Neural progenitor cell (in vitro differentiated cells): ENCODE measurements at regions not wholly inside any gene's neighbourhood (a gene's known extent, or its start where the extent isn't known, plus 50 kb on each side); places are given as distances from the start of the nearest gene placed in this dataset.

Experiments
- DNase-seq: peaks from one replicate; pipeline ENCODE4 v3.0.0-alpha.2; 2016; ENCODE audit warnings: low spot score
- H2AFZ ChIP-seq: fragments of 200-600 bp; sonication (generic); replicated peaks from 2 replicates; pipeline ENCODE4 v1.6.1; 2016; ENCODE audit warnings: antibody characterized with exemption
- H3F3A ChIP-seq: fragments of 200-600 bp; sonication (generic); 2 replicates; pipeline ENCODE4 v1.6.1; 2016; ENCODE audit warnings: antibody characterized with exemption, low read depth
- H3K27ac ChIP-seq: fragments of 200-600 bp; sonication (generic); 2 replicates; pipeline ENCODE4 v1.5.1; 2016; ENCODE audit warnings: mild to moderate bottlenecking
- H3K27me3 ChIP-seq: fragments of 200-600 bp; sonication (generic); 2 replicates; pipeline ENCODE4 v1.6.1; 2016; ENCODE audit warnings: mild to moderate bottlenecking, moderate library complexity
- H3K36me3 ChIP-seq: fragments of 200-600 bp; sonication (generic); 2 replicates; pipeline ENCODE4 v1.5.1; 2016
- H3K4me1 ChIP-seq: fragments of 200-600 bp; sonication (generic); 2 replicates; pipeline ENCODE4 v1.6.1; 2016; ENCODE audit warnings: mixed run types
- H3K4me2 ChIP-seq: fragments of 200-600 bp; sonication (generic); 2 replicates; pipeline ENCODE4 v1.6.1; 2016
- H3K4me3 ChIP-seq: fragments of 200-600 bp; sonication (generic); 2 replicates; pipeline ENCODE4 v1.5.1; 2016
- H3K79me2 ChIP-seq: fragments of 200-600 bp; sonication (generic); 2 replicates; pipeline ENCODE4 v1.6.1; 2016; ENCODE audit warnings: low read depth
- H3K9ac ChIP-seq: fragments of 200-600 bp; sonication (generic); 2 replicates; pipeline ENCODE4 v1.6.1; 2016
- H3K9me3 ChIP-seq: fragments of 200-600 bp; sonication (generic); 2 replicates; pipeline ENCODE4 v1.5.1; 2016; ENCODE audit warnings: low read depth
- H4K20me1 ChIP-seq: fragments of 200-600 bp; sonication (generic); 2 replicates; pipeline ENCODE4 v1.6.1; 2016; ENCODE audit warnings: low read depth
- H3K27ac Mint-ChIP-seq: 3 replicates; pipeline ENCODE4 v1.8.0; 2021; ENCODE audit warnings: mixed read lengths
- H3K27me3 Mint-ChIP-seq: 2 replicates; pipeline ENCODE4 v1.8.0; 2022; ENCODE audit warnings: low read depth, mild to moderate bottlenecking, inconsistent platforms, moderate library complexity, mixed read lengths; ENCODE audit not compliant: insufficient read depth
- H3K36me3 Mint-ChIP-seq: 3 replicates; pipeline ENCODE4 v1.8.0; 2021; ENCODE audit warnings: mixed read lengths
- H3K4me1 Mint-ChIP-seq: 3 replicates; pipeline ENCODE4 v1.8.0; 2021; ENCODE audit warnings: mixed read lengths
- H3K4me3 Mint-ChIP-seq: 3 replicates; pipeline ENCODE4 v1.8.0; 2021; ENCODE audit warnings: mild to moderate bottlenecking, moderate library complexity, mixed read lengths
- H3K9me3 Mint-ChIP-seq: 3 replicates; pipeline ENCODE4 v1.8.0; 2020; ENCODE audit warnings: mixed read lengths
- CTCF ChIP-seq: fragments of 200-600 bp; sonication (generic); IDR thresholded peaks from 2 replicates; pipeline ENCODE4 v1.5.1; 2017; ENCODE audit warnings: antibody characterized with exemption, mild to moderate bottlenecking
- EZH2 ChIP-seq: fragments of 200-600 bp; sonication (generic); IDR thresholded peaks from 2 replicates; pipeline ENCODE4 v1.6.1; 2017; ENCODE audit warnings: antibody characterized with exemption, mild to moderate bottlenecking, moderate library complexity
- EZH2phosphoT487 ChIP-seq: fragments of 200-600 bp; sonication (generic); IDR thresholded peaks from 2 replicates; pipeline ENCODE4 v1.6.1; 2017; ENCODE audit warnings: antibody characterized with exemption

GRCh38 chr11:8829556-8829955, 81.4 kb upstream of the AKIP1 start:
- no peak overlapping the region for H3K4me2 ChIP-seq
- H3F3A ChIP-seq = peaks cover 26% of the 10 kb centered on the region
- H3K27ac ChIP-seq = no peak overlapping the region
- Mint-ChIP-seq H3K4me1 (peaks cover 28% of the 10 kb centered on the region), H3K27ac (no peak overlapping the region), H3K9me3 (peaks cover 3% of the 10 kb centered on the region), H3K27me3 (no peaks in the 10 kb centered on the region), H3K36me3 (no peaks in the 10 kb centered on the region), H3K4me3 (no peak overlapping the region)
- H3K4me1 ChIP-seq = peaks cover 44% of the 10 kb centered on the region
- no peak overlapping the region for H2AFZ ChIP-seq
- H3K4me3 ChIP-seq = no peak overlapping the region
- TF ChIP-seq EZH2 (no peak), EZH2phosphoT487 (no peak), CTCF (no peak)
- no peaks in the 10 kb centered on the region for H3K36me3 ChIP-seq
- no peaks in the 10 kb centered on the region for H3K9me3 ChIP-seq
- no peak overlapping the region for H3K9ac ChIP-seq
- H3K27me3 ChIP-seq = no peaks in the 10 kb centered on the region
- no peak for DNase-seq
- H4K20me1 ChIP-seq = no peaks in the 10 kb centered on the region
- no peaks in the 10 kb centered on the region for H3K79me2 ChIP-seq

DNA sequence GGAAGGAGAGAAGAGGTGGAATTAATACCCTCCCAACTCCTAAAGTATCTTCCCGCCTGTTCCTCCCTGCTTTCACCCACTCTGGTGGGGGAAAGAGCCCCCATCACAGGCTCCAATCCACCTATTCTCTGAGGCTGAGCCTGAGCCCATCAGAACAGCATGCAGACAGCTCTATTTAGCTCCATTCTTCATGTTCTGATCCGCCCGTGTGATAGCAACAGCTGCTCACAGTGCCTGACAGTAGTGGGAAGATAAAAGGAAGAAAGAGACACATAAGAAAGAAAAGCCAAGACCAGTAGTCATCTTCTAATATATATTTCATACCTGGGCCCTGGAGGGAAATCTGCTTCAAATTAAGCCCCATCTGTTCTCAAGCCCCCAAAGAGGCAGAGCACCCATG, 80.3 kb upstream of the AKIP1 start:
- H3K27me3 Mint-ChIP-seq = no peaks in the 10 kb centered on the region
- no peak for DNase-seq
- peaks cover 27% of the 10 kb centered on the region for H3K4me1 Mint-ChIP-seq
- H3K4me3 Mint-ChIP-seq = no peak overlapping the region
- Histone ChIP-seq H3K9me3 (no peaks in the 10 kb centered on the region), H3K79me2 (no peaks in the 10 kb centered on the region), H3K9ac (no peak overlapping the region), H2AFZ (no peak overlapping the region), H3K27me3 (no peaks in the 10 kb centered on the region), H3K4me3 (no peak overlapping the region), H3K4me1 (peaks cover 41% of the 10 kb centered on the region), H3K36me3 (no peaks in the 10 kb centered on the region), H3K4me2 (no peak overlapping the region), H4K20me1 (no peaks in the 10 kb centered on the region), H3F3A (peaks cover 20% of the 10 kb centered on the region), H3K27ac (no peak overlapping the region)
- H3K36me3 Mint-ChIP-seq = peaks cover 4% of the 10 kb centered on the region
- H3K27ac Mint-ChIP-seq = no peak overlapping the region
- H3K9me3 Mint-ChIP-seq = no peaks in the 10 kb centered on the region
- TF ChIP-seq EZH2phosphoT487 (no peak), EZH2 (no peak), CTCF (no peak)

- H3K79me2 ChIP-seq = no peaks in the 10 kb centered on the region
- no peak overlapping the region for H2AFZ ChIP-seq
- no peak overlapping the region for H3K4me3 ChIP-seq
- Mint-ChIP-seq H3K9me3 (peaks cover under 1% of the 10 kb centered on the region), H3K27me3 (no peaks in the 10 kb centered on the region), H3K36me3 (peaks cover 7% of the 10 kb centered on the region), H3K27ac (peak overlapping the region; percentile 15), H3K4me3 (no peak overlapping the region), H3K4me1 (peaks cover 27% of the 10 kb centered on the region)
- no peak overlapping the region for H3K9ac ChIP-seq
- no peaks in the 10 kb centered on the region for H3K27me3 ChIP-seq
- peaks cover 30% of the 10 kb centered on the region for H3K4me1 ChIP-seq
- H3K9me3 ChIP-seq = no peaks in the 10 kb centered on the region
- no peak for TF ChIP-seq EZH2phosphoT487
- no peak for TF ChIP-seq EZH2
- TF ChIP-seq CTCF = no peak
- no peak overlapping the region for H3K27ac ChIP-seq
- no peak for DNase-seq
- H3K36me3 ChIP-seq = no peaks in the 10 kb centered on the region
- H4K20me1 ChIP-seq = no peaks in the 10 kb centered on the region
- H3K4me2 ChIP-seq = no peak overlapping the region
- H3F3A ChIP-seq = peaks cover 8% of the 10 kb centered on the region
Measured at GRCh38 chr11:8831861-8832260, 79.1 kb upstream of the AKIP1 start.
